IPS DF 6.9 (cell line): ENCODE measurements at regions not wholly inside any gene's neighbourhood (a gene's known extent, or its start where the extent isn't known, plus 50 kb on each side); places are given as distances from the start of the nearest gene placed in this dataset.
"Not testable (repeated sequence)": the region's sequence is repeated elsewhere in the genome, so short reads cannot be mapped to it uniquely, and the experiment has no call there.

Source experiments
- DNase-seq: peaks from one replicate; pipeline ENCODE4 v3.0.0-alpha.2; 2013; ENCODE audit warnings: low read depth, low spot score
- H3K27ac ChIP-seq: one replicate; pipeline ENCODE4 v1.5.1; 2013; ENCODE audit warnings: low read length, control low read depth
- H3K27me3 ChIP-seq: 2 replicates; pipeline ENCODE4 v1.6.1; 2013; ENCODE audit warnings: mild to moderate bottlenecking, low read length; ENCODE audit not compliant: control insufficient read depth, insufficient read depth
- H3K36me3 ChIP-seq: 2 replicates; pipeline ENCODE4 v1.6.1; 2013; ENCODE audit warnings: low read length; ENCODE audit not compliant: control insufficient read depth, insufficient read depth
- H3K4me1 ChIP-seq: 2 replicates; pipeline ENCODE4 v1.6.1; 2013; ENCODE audit warnings: low read length; ENCODE audit not compliant: control insufficient read depth, insufficient read depth
- H3K4me3 ChIP-seq: 2 replicates; pipeline ENCODE4 v1.5.1; 2013; ENCODE audit warnings: mild to moderate bottlenecking, low read length
- H3K9me3 ChIP-seq: 2 replicates; pipeline ENCODE4 v1.6.1; 2013; ENCODE audit warnings: low read length, inconsistent platforms; ENCODE audit not compliant: control insufficient read depth, insufficient read depth
- WGBS: extraction: QIAGEN DNeasy Blood & Tissue Kit; methylation state at CpG from one replicate; pipeline ENCODE4 v1.1.7; 2013; ENCODE audit warnings: mixed read lengths, missing lambda C conversion rate; ENCODE audit not compliant: insufficient read length, insufficient coverage; 5-methylcytosine and 5-hydroxymethylcytosine counted together

DNA sequence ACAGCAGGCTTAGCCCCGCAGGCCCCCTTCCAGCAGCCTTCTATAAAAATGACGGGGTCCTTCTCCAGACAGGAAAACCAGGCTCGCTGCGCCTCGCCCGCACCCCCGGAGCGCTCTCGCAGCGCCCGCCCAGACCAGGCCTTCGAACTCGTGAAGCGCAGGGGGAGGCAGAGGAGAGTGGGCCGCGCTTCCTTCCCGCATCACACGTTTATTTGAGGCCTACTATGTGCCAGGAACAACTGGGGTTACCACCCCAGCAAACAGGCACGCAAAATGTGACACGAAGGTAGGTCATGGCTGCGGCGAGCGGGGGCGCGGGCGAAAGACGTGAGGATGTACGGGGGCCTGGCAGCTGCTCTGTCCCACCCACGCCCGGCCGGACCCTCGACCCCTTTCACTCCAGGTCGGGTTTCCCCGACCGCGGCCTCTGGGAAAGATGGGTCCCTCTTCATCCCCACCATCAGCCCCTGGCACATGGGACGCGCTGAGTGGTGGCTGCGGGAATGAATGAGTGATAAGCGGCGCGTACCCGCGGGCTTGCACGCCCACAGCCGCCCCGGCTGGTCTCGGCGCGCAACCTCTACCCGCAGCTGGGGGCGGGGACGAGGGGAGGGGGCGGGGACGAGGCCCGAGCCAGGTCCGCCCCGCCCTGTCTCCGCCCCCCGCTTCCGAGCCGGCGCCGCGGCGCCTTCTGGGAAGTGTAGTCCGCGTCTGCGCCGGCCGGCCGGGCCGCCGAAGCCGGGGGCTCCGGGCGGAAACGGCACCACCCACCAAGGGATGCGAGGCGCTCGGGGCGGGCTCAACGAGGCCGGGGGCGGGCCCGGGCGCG, 59.1 kb downstream of the ZNF467 start:
- no peak overlapping the region for H3K27ac ChIP-seq
- no peak for DNase-seq

DNA sequence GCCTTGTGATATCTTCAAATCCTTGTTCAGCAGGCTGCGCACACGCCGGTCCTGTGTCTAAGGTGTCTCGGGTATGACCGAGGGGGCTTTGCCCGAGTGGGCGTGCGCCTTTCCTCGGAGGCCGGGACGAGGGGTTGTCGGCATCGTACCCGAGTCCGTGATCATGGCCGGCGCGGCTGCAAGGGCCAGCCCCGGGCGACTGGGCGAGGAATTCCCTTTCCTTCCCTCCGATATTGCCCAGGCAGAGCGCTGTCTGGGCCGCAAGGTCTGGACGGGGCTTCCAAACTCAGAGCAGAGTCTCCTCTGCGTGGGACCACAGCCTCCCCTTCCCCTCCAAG, 59.7 kb downstream of the ZNF467 start:
- no peak overlapping the region; the same call in 1 of the 2 replicates for H3K4me3 ChIP-seq
- H3K4me1 ChIP-seq = no peaks in the 10 kb centered on the region; the same call in 1 of the 2 replicates
- no peak overlapping the region for H3K27ac ChIP-seq
- WGBS = no CpG with 5 or more reads among the region's 26 CpGs
- H3K36me3 ChIP-seq = no peaks in the 10 kb centered on the region
- H3K9me3 ChIP-seq = no peaks in the 10 kb centered on the region
- H3K27me3 ChIP-seq = no peaks in the 10 kb centered on the region
- no peak for DNase-seq

More for the DNA sequence above, 59.1 kb downstream of the ZNF467 start:
- Histone ChIP-seq H3K36me3 (no peaks in the 10 kb centered on the region), H3K27me3 (no peaks in the 10 kb centered on the region), H3K4me3 (peak overlapping the region; percentile 66; the same call in 1 of the 2 replicates), H3K4me1 (no peaks in the 10 kb centered on the region; the same call in 1 of the 2 replicates), H3K9me3 (no peaks in the 10 kb centered on the region)
- no CpG with 5 or more reads among the region's 88 CpGs for WGBS

DNA sequence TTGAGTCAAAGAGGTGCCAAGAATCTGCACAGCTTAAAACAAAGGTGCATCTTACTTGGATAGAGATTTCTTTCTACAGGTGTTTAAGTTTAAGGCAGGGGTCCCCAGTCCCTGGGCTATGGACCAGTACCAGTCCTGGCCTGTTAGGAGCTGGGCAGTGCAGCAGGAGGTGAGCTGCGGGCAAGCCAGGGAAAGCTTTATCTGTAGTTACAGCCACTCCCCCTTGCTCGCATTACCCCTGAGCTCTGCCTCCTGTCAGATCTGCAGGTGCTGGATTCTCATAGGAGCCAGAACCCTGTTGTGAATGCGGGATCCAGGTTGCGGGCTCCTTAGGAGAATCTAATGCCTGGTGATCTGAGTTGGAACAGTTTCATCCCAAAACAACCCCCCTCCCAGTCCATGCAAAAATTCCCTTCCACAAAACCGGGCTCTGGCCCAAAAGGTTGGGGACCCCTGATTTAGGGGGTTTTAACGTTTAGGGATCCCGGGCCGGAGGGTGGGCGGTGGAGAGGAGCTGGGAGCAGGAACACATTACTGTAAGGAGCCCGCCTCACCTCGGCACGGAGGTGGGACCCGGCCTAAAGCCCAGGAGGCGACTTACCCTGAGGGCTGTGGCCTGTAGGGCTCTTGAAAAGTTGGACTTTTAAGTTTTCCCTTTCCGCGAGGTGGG, 60.2 kb downstream of the ZNF467 start:
- Histone ChIP-seq H3K36me3 (no peaks in the 10 kb centered on the region), H3K9me3 (no peaks in the 10 kb centered on the region), H3K27ac (no peak overlapping the region), H3K4me1 (no peaks in the 10 kb centered on the region; the same call in 1 of the 2 replicates), H3K27me3 (no peaks in the 10 kb centered on the region), H3K4me3 (no peak overlapping the region)
- no CpG with 5 or more reads among the region's 16 CpGs for WGBS
- no peak for DNase-seq

DNA sequence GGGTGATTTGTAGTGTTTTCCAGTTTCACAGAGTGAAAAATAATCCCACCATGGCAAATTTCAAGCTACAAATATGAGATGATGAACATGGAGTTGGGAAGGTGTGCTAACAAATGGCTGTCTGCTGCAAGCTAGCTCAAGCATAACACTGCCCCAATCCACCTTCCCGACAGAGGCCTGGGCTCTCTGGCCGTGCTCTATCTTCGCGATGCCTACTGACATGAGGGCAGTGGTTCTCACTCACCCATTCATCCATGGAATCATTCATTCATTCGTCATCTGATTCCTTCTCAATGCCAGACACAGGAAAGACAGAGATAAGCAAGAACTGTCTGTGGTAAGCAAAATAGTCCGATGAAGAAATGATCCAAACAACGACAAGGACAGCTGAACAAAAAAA, 65.4 kb downstream of the ZNF467 start:
- no peak overlapping the region for H3K4me3 ChIP-seq
- H3K36me3 ChIP-seq = no peaks in the 10 kb centered on the region
- H3K4me1 ChIP-seq = no peaks in the 10 kb centered on the region; the same call in 1 of the 2 replicates
- no peaks in the 10 kb centered on the region for H3K9me3 ChIP-seq
- H3K27ac ChIP-seq = no peak overlapping the region
- no peak for DNase-seq
- no peaks in the 10 kb centered on the region for H3K27me3 ChIP-seq
- no CpG with 5 or more reads among the region's 7 CpGs for WGBS

GRCh38 chr7:149707448-149707886, 65.9 kb downstream of the ZNF467 start:
- no peaks in the 10 kb centered on the region; the same call in 1 of the 2 replicates for H3K4me1 ChIP-seq
- H3K9me3 ChIP-seq = no peaks in the 10 kb centered on the region
- DNase-seq = no peak
- WGBS = no CpG with 5 or more reads among the region's 1 CpG
- no peaks in the 10 kb centered on the region for H3K36me3 ChIP-seq
- H3K27me3 ChIP-seq = no peaks in the 10 kb centered on the region
- no peak overlapping the region for H3K4me3 ChIP-seq
- H3K27ac ChIP-seq = no peak overlapping the region

GRCh38 chr7:149706398-149706797, 67.0 kb downstream of the ZNF467 start:
- H3K9me3 ChIP-seq = no peaks in the 10 kb centered on the region
- DNase-seq = no peak
- H3K27ac ChIP-seq = no peak overlapping the region
- H3K4me3 ChIP-seq = no peak overlapping the region
- H3K27me3 ChIP-seq = no peaks in the 10 kb centered on the region
- H3K36me3 ChIP-seq = no peaks in the 10 kb centered on the region
- no peaks in the 10 kb centered on the region; the same call in 1 of the 2 replicates for H3K4me1 ChIP-seq
- WGBS = no CpG with 5 or more reads among the region's 3 CpGs

DNA sequence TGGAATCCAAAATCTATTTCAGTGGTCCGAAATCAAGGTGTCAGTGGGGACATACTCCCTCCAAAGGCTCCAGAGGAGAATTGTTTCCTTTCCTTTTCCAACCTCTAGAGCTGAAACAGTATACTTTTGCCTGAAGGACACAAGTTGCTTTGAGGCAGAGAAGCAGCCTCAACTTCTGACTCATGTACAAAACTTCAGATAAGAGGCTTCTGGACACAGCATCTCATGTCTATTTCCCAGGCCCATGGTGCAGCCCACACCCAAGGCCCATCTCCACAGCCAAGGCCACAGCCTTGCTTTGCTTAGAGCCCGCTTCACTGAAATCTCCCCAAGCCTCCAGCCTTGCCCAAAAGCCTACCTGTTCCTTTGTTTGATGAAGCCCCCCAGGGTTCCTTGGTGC, 68.9 kb downstream of the ZNF467 start:
- no peaks in the 10 kb centered on the region for H3K27me3 ChIP-seq
- no peaks in the 10 kb centered on the region for H3K9me3 ChIP-seq
- no peak overlapping the region for H3K4me3 ChIP-seq
- DNase-seq = no peak
- no CpG with 5 or more reads among the region's 2 CpGs for WGBS
- no peaks in the 10 kb centered on the region; the same call in 1 of the 2 replicates for H3K4me1 ChIP-seq
- H3K36me3 ChIP-seq = no peaks in the 10 kb centered on the region
- no peak overlapping the region for H3K27ac ChIP-seq

DNA sequence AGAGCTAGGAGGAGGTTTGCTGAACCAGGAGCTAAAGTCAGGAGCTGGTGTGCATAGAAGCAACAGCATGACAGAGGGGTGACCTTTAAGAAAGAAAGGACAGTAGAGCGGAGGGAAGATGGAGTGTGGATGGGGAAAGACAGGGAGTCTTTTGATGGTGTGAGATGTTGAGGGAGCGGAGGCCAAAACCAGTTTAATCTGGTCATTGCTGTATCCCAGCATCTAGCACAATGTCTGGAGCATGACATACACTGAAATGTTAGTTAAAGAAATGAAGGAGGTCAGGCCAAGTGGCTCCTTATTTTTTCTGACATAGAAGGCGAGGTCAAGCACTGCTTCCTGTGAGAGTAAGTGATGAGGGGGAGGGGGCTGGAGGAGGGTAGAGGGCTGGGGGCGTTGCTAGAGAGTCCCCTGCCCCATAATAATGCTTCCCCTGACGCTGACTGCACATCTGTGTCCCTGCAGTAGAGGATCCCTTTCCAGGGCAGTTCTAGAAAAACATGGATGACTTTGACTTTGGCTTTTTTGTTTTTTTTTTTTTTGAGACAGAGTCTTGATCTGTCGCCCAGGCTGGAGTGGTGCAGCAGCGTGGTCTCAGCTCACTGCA, 70.2 kb downstream of the ZNF467 start:
- Histone ChIP-seq H3K4me1 (no peaks in the 10 kb centered on the region; the same call in 1 of the 2 replicates), H3K27ac (no peak overlapping the region), H3K4me3 (no peak overlapping the region), H3K9me3 (no peaks in the 10 kb centered on the region), H3K36me3 (no peaks in the 10 kb centered on the region), H3K27me3 (no peaks in the 10 kb centered on the region)
- DNase-seq = no peak
- 100% methylated on average over 2 of the region's 7 CpGs for WGBS

GRCh38 chr7:149701495-149702240, 71.7 kb downstream of the ZNF467 start:
- WGBS = no CpG with 5 or more reads among the region's 14 CpGs
- no peaks in the 10 kb centered on the region for H3K9me3 ChIP-seq

GRCh38 chr7:149697767-149698166, 75.6 kb downstream of the ZNF467 start:
- not testable (repeated sequence) for H3K4me3 ChIP-seq, H3K27me3 ChIP-seq, DNase-seq, H3K36me3 ChIP-seq, H3K27ac ChIP-seq, H3K9me3 ChIP-seq, H3K4me1 ChIP-seq
- no CpG with 5 or more reads among the region's 5 CpGs for WGBS

More at GRCh38 chr7:149701495-149702240, 71.7 kb downstream of the ZNF467 start:
- Histone ChIP-seq H3K27ac (no peak overlapping the region), H3K4me1 (no peaks in the 10 kb centered on the region; the same call in 1 of the 2 replicates), H3K4me3 (no peak overlapping the region), H3K36me3 (no peaks in the 10 kb centered on the region), H3K27me3 (no peaks in the 10 kb centered on the region)
- no peak for DNase-seq
